ENCODE measurements at regions not wholly inside any gene's neighbourhood (a gene's known extent, or its start where the extent isn't known, plus 50 kb on each side); places are given as distances from the start of the nearest gene placed in this dataset.

GRCh38 chr1:56404066-56404465, 175.3 kb downstream of the PLPP3 start:
- no peak overlapping the region for H3K4me3 ChIP-seq (replicated peaks; ENCODE audit: low read depth, low read length)
- TF ChIP-seq CTCF (IDR thresholded peaks at IDR 0.05; ENCODE audit: low read depth, low read length, missing control alignments): no peak
- DNase-seq (ENCODE audit: extremely low read depth, low read depth): no peak

GRCh38 chr1:56403321-56403720, 176.0 kb downstream of the PLPP3 start:
- TF ChIP-seq CTCF (IDR thresholded peaks at IDR 0.05; ENCODE audit: low read depth, low read length, missing control alignments): no peak
- no peak for DNase-seq (ENCODE audit: extremely low read depth, low read depth)

GRCh38 chr1:56401191-56401590, 178.2 kb downstream of the PLPP3 start:
- H3K4me3 ChIP-seq (replicated peaks; ENCODE audit: low read depth, low read length): no peak overlapping the region
- no peak for DNase-seq (ENCODE audit: extremely low read depth, low read depth)
- no peak for TF ChIP-seq CTCF (IDR thresholded peaks at IDR 0.05; ENCODE audit: low read depth, low read length, missing control alignments)

More at GRCh38 chr1:56403321-56403720, 176.0 kb downstream of the PLPP3 start:
- no peak overlapping the region for H3K4me3 ChIP-seq (replicated peaks; ENCODE audit: low read depth, low read length)

- DNase-seq (ENCODE audit: extremely low read depth, low read depth): no peak
These were observed 178.8 kb downstream of the PLPP3 start for GRCh38 chr1:56400526-56400925.

GRCh38 chr1:56399795-56400194, 179.6 kb downstream of the PLPP3 start:
- H3K4me3 ChIP-seq (replicated peaks; ENCODE audit: low read depth, low read length): no peak overlapping the region
- no peak for TF ChIP-seq CTCF (IDR thresholded peaks at IDR 0.05; ENCODE audit: low read depth, low read length, missing control alignments)
- no peak for DNase-seq (ENCODE audit: extremely low read depth, low read depth)

More at GRCh38 chr1:56400526-56400925, 178.8 kb downstream of the PLPP3 start:
- no peak for TF ChIP-seq CTCF (IDR thresholded peaks at IDR 0.05; ENCODE audit: low read depth, low read length, missing control alignments)
- no peak overlapping the region for H3K4me3 ChIP-seq (replicated peaks; ENCODE audit: low read depth, low read length)

GRCh38 chr1:56399326-56399725, 180.0 kb downstream of the PLPP3 start:
- H3K4me3 ChIP-seq (replicated peaks; ENCODE audit: low read depth, low read length): no peak overlapping the region
- no peak for TF ChIP-seq CTCF (IDR thresholded peaks at IDR 0.05; ENCODE audit: low read depth, low read length, missing control alignments)
- no peak for DNase-seq (ENCODE audit: extremely low read depth, low read depth)

- H3K4me3 ChIP-seq (replicated peaks; ENCODE audit: low read depth, low read length): no peak overlapping the region
- DNase-seq (ENCODE audit: extremely low read depth, low read depth): no peak
- no peak for TF ChIP-seq CTCF (IDR thresholded peaks at IDR 0.05; ENCODE audit: low read depth, low read length, missing control alignments)
These were observed 181.5 kb downstream of the PLPP3 start for GRCh38 chr1:56397811-56398231.

Data from HFF-Myc (cell line).